HPDE6-E6E7 (cell line): ENCODE measurements at regions not wholly inside any gene's neighbourhood (a gene's known extent, or its start where the extent isn't known, plus 50 kb on each side); places are given as distances from the start of the nearest gene placed in this dataset.

Source experiments
- DNase-seq: peaks from one replicate; pipeline ENCODE4 v3.0.0; 2011; ENCODE audit warnings: missing footprints; ENCODE audit errors: extremely low spot score

DNA sequence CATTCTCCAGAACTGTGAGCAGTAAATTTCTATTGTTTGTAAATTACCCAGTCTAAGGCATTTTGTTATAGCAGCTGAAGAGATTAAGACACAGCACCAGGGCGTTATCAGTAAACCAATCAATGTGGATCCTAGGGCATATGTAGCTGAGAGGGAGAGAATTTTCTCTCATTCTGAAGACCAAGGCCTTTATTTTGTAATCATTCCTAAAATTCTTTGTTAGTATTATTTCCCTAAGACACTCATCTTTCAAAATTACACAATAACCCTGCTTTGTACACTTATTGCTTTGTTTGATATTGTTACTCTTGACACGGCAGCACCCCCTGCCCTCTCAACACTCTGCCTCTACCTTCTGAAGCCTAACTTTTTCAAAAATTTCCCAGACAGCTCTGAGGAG is 419.1 kb downstream of the SLC4A3 start:
- no peak for DNase-seq

DNA sequence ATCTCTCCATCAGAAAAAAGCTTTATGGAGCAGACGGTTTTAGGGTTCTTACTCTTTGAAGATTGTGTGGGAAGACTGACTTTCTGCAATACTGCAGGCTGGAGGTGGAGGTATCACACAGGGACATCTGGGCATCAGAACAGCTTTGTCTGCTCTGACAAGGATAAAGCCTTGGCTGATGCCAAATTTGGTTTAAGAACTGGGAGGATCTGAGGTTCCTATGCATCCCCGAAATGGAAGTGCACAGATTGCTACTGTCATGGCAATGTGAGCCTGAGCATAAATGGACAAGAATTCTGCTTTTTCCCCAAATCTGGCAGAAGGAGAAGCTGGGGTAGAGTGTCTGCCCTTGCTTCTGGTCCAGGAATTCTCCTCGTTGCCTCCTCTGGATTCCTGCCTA is 424.3 kb downstream of the SLC4A3 start:
- no peak for DNase-seq

DNA sequence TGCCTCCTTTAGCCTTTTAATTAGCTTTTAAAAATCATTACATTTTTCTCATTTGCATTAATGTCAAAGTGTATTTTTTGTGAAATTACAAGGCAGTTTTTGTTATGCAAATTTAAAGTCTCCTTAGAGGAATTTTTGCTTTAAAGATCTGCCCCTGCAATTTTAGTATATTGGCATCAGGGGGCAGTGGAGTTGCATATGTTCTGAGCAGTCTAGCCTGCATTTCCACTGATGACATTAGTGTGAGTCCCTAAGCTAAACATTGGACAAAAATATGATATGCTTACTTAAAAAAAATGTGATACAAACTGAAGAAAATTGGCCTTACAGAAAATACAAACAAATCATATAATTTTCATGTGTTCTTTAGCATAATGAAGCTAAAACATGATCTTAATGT is 426.5 kb downstream of the SLC4A3 start:
- no peak for DNase-seq

DNA sequence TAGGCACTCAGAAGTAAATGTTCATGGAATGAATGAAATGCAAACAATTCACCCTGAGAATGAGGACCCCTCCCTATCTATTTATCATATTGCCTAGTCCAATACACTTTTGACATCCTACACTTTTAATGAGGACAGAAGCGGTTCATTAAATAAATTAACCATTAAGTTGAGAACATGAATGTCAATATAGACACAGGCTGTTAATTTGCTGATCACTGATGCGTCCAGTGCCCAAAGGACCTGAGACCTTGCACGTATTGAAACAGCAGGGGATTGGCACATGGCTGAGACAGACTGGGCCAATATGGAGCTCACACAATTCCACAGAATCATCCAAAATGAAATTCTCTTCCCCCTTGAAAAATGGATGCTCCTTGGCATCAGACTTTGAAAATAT is 430.0 kb downstream of the SLC4A3 start:
- DNase-seq = no peak

DNA sequence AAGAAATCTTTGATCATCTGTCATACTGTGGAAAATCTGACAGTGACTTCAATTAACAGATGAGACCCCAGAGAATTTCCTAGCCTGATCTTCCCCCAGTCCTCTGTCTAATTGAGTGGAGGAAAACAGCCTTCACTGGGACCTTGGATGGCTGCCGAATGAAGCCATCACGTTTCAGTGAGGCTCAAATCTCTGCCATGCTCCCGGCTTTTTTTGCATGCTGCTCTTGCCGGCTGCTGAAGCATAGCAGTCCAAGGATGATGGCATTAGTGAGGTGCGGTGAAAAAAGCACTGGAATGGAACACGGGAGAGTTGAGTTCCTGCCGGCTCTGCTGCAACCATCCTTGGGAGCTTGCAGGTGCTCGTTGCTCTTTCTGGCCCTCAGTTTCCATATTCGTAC is 430.5 kb downstream of the SLC4A3 start:
- no peak for DNase-seq

DNA sequence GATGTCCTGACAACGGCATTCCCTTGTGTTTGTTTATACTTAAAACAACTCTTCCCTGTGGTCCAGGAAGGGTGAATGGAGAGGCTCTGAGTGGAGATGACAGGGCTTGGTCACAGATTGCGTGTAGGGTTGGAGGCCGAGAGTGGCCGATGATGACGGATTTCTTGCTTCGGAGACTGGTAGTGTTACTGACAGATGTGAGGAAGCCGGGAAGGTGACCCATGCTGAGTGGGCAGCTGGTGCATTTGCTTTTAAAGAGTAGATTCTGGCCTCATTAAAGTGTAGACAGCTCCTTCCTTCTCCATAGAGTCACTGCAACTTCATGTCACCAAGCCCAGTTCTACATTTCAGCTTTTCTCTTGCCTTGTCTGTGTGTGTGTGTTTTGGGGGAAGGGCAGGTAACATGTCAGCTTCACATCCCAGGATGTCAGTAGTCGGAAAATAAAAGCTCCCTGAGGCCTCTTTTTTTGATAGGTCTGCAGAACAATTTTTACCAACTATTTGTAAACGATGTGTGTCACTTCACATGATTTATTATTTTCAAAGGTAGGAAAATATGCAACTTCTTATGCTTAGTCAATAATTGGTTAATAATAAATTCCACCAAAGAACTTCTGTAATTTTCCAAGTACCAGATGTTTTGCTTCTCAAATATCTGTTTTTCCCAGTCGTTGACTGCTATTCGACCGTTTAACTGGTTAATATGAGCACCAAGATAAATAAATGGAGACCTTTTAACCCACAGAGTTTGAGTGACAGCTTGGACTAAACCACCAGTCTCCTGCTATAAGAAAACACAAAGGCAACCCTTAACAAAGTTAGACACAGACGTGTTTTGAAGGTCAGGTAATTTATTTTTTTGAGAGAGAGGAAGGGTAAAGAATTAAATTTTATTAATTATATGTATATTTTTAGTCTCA is 436.9 kb downstream of the SLC4A3 start:
- no peak for DNase-seq

DNA sequence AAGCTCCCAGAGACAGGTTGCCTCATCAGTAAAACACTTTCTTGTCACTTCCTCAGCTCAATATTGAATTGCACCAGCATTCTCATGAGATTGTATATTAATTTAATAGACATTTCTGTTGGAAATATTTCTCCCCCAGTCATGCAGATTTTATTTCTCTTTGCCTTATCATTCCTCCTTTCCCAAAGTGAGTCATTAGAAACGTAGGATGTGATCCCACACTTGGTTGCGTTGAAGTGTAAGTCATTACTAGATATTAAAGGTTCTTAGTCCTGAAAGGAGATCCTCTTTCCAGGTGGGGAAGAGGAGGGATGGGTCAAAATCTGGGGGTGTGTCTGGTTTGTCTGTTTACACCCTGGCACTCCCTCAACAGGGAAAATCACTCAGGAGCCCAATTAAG is 438.2 kb downstream of the SLC4A3 start:
- no peak for DNase-seq

DNA sequence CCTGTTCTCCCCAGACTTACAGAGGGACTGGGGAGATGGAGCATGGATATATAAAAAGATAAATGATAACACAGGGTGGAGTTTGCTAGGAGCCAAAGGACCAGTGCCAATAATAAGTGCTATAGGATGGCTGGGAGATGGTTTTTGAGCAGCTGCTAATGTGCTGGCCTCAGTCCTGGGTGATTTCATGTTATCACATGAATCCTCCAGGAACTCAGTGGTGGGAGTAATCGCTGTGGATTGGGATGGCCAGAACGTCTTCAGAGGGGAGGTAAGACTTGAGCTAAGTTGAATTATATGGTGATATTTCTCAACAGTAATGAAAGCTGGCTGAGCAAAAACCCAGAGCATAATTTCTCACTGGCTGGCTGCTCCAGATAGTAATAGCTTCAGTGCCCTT is 441.4 kb downstream of the SLC4A3 start:
- DNase-seq = no peak

DNA sequence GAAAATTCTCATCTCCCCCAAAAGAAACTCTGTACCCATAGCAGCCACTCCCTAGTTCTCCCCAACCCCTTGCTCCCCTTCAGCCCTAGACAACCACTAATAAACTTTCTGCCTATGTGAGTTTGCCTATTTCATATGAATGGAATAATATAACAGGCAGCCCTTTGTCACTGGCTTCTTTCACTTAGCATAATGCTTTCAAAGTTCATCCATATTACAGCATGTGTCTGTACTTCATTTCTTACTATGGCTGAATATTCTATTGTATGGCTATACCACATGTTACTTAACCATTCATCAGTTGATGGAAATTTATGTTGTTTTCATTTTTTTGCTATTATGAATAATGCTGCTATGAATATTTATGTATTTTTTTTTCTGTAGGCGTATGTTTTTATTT is 442.9 kb downstream of the SLC4A3 start:
- no peak for DNase-seq

DNA sequence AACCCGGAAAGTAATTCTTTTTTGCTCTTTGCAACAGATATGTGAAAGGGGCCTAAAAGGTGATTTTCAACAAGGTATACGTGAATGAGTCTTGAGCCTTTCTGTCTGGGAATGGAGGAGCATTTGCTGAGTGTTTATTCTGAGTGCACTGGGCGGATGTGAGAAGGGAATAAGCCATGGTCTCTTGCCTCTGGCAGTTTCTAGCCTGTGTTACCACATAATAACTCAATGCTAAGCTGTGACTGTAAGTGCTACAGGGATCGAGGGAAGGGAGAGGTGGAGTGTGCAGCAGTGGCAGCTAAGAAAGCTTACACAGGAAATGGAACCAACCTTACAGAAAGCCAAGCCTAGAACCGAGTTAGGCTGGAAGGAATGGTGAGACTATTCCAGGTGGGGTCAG is 444.3 kb downstream of the SLC4A3 start:
- no peak for DNase-seq

DNA sequence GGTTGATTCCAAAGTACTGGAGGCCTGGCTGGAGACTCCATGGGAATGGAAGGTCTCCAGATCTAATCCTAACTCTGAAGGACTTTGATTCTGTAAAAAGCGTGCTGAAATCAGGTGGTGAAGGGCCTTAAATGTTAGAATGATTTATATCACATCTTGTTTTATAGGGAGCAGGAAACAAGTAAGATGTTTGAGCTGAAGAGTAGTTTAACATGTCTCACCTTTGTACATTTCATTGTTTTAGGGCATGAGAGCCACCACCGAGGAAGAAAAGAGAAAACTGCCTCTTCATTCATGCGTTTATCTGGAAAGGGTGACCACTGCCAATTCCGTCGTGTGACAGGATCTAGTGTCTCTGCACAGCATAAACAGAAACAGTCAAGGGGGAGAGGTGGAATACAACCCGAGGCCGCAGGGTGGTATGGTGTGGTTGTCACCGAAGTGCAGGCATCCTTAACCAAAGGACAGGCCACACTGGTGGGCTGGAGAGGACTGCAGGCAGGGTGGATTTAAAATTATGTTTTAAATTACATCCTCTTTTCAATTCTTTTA is 445.3 kb downstream of the SLC4A3 start:
- no peak for DNase-seq

DNA sequence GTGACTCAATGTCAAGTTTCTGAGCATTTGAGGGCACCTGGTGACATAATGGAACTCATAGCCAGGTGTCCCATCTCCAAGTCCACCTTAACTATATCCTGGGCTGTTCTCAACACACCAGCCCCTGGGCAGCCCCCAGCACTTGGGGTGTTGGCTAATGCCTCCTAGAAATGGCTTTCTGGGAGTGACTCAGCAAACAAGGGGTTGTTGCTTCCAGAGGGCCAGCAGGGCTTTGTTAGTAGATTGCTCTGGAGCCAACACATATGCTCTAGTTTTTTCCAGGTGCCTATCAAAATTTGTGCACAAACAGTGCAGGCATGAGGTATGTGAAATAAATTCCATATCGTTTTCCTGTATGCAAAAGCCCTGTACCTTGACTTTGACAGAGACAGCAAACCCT is 448.4 kb downstream of the SLC4A3 start:
- DNase-seq = no peak

DNA sequence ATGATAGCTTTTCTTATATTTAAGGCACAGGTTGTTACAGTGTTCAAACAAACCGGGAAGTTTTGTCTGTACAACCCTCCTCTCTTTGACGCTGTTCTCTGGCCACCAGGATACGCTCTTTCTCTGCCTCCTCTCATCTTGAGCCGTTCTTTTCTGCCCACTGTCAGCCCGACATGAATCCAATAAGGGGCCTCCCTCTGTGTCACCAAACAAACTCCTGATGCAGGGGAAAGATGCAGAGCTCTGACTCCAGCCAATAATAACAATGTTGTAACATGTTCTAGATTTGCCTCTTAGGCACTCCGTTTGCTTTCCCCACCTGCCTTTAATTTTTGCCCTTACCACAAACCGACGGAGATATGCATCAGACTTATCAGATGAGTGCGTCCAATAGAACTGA is 449.3 kb downstream of the SLC4A3 start:
- no peak for DNase-seq

DNA sequence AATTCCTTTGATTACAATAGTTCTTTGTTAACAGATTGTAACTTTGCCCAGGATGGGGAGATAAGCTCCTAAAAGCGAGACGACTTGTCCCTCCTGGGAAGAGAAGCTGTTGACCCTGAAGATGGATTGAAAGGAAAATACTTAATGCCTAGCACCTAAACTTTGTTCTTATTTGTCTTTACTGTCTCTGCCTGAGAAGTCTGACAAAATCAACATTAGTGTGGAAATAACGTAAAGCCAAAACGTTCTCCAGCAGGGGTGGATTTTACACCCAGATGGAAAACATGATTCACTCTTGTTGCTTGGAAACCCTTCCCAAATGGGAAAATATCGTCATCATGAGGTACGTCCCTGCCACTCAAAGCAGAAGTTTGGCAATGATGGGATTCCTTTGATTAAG is 450.1 kb downstream of the SLC4A3 start:
- DNase-seq = no peak

DNA sequence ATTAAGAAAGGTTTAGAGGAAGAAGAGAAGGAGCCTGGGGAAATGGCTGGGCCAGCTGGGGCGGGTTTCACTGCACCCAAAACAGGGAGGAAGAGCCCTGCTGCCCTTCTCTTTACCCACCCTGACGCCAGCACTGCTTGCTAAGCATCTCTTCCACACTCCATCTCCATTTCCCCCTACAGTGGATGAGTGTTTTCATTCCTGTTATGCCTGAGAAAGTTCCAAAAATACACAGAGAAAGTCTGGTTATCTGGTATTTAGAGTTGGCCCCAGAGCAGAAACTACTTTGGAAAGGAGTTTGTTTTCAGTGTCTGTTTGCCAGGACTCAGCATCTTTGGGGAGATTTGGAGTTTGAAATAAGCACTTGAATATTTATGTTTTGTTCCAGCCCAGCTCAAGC is 451.0 kb downstream of the SLC4A3 start:
- no peak for DNase-seq

DNA sequence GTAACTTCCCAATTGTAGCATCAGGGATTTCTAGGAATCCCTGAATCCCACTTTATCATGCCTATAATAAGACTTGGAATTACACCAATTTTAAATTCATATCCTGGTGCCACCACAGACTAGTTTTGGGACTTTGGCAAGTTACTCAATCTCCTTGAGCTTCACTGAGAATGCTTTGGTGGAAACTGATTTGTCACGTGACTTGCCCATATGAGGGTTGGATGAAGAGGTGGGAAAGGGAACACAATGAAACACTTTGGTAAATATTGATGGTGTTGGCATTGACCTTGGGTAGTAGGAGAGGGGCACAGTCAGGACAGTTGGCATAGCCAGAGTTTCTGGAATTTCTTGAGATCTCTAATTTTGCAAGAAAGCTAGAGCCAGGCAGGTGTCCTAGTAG is 452.2 kb downstream of the SLC4A3 start:
- no peak for DNase-seq

DNA sequence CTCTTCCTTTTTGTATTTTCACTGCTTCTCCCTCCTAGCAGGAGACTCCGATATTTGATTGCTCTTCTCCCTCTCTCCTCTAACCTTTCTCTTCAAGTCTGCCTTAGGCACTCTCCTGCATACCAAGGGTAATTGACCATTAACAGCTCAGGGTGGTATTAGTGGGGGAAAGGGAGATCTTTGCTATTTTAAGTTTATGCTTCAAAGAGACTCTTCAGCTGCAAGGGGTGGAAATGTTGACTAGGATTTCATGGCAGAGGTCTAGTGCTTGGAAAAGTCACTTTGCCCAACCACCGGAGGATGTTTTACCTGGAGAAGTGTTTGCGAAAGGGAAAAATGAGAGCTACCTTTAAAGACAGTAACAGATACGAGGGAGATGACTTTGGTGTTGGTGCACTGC is 453.7 kb downstream of the SLC4A3 start:
- no peak for DNase-seq

DNA sequence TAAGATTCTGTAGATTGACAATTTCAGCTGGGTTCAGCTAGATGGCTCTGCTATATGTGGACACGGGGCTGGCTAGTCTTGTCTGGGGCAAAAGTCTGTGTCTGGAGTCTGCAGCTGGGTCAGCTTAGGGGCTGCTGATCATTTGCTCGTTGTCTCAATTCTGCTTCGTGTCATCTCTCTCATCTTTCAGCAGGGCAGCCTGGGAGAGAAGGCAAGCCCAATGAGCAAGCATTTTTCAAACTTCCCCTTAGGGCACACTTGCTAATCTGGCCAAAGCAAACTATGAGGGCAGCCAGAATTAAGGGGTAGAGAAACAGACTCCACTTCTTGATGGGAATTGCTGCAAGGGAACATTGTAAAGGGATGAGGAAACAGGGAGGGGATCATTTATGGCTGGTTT is 462.6 kb downstream of the SLC4A3 start:
- DNase-seq = no peak

DNA sequence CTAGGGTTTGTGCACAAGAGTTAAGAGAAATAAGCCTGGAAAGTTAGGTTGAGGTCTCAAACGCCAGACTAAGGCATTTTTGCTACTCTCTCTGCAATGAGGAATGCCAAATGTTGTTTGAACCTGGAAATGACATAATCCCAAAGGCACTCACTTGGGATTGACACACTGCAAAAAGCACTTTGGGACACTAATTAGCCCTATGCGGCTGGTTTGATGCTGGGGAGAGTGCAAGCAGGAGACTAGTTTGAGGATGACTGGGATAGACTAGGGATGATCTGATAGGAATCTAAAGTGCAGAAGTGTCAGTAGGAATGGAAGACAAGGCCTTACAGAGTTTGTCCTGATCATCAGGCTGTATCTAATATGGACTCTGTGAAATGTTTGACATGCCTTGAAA is 469.0 kb downstream of the SLC4A3 start:
- DNase-seq = no peak

DNA sequence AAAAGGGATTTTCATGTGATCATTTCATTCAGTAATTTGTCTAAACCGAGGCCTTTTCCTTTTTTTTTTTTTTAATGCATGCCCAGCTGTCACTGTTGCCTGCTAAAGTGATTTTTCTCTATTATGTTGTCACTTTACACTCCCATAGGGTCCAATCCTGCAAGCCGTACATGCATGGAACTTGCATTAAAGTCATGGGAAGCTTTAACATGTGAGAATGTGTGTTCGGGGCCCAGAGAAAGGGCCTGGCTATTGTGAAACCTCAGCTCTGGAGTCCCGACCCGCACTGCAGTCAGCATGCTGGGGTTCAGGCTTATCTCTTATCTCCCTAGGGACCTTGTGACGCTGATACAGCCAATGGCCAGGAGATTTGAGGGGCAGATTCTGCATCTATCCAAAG is 474.6 kb downstream of the SLC4A3 start:
- DNase-seq = no peak

DNA sequence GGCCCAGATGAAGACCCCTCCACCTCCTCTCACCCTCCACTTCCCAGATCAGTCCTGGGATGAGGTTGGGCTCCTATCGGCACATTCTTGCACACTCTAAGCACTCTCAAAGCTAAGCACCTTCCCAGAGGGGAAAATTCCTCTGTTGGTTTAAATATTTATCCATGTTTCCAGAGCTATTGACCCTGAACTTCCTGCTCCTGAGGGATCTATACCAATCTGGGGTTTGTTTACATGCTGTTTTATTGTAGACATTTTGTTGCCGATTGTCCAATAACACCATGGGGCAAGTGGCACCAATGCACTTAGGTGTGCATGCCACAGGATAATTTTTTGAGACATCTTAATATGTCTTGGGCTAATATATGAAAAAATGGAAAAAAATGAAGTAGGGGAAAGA is 476.2 kb downstream of the SLC4A3 start:
- DNase-seq = no peak

DNA sequence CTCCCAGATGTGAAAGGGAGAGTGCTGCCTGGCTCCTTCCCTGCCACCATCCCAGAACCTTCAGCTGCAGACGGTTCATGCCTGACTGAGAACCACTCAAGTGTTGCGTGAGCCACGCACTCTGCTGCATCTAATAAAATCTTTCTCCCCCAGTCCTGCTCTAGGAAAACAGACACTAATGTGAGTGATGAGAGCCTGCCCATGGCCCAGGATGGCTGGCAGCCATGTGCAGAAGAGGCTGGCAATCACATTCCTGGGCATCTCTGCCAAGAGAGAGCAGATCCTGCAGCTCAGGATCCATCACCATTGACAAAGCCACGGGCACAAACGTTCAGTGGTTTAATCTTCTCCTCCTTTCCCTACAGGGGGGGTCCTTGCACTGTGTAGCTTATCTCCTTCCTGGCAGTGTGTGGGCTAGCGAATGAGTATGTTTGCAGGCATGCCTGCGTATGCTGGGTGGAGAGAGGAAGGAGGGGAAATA is 477.5 kb downstream of the SLC4A3 start:
- DNase-seq = peak; percentile 28

DNA sequence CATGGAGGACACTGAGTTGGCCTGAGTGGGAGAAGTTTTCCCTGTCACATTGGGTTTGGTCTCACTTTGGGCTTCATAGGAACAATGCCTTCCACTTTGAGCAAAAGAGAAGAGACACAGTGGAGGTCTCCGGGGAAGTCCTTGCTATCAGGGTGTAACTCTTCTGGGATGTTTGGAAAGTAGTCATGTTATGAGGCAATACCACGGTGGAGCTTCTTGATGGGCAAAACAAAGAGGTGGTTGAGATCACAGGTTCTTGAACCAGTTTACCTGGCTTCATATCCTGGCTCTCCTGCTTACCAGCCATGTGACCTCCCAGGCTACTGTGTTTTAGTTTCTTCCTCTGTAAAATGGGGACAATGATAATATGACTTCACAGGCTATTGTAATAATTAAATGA is 478.6 kb downstream of the SLC4A3 start:
- DNase-seq = no peak

DNA sequence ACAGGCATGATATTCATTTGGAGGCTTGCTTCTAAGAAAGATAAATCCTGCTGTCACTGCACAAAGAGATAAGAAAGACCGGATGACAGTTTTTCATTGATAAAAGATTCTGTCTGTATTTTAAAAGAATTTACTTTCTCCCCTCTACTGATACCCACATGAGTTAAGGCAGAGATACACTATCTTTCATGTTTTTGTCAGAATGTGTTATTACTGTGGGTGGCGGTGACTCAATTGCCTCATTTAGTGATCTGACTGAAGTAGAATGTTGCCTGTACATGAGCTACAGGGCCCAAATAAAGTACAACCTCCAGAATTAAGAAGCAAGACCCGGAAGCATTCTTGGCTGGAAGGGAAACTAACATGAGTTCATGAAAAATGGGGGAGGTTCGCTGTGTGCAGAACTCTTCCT is 480.0 kb downstream of the SLC4A3 start:
- DNase-seq = no peak
